GM12874 (cell line): ENCODE measurements at regions not wholly inside any gene's neighbourhood (a gene's known extent, or its start where the extent isn't known, plus 50 kb on each side); places are given as distances from the start of the nearest gene placed in this dataset.

Source experiments
- TF ChIP-seq, protein P1 (sequence below): IDR thresholded peaks from 2 replicates; pipeline ENCODE4 v1.5.1; 2011; ENCODE audit warnings: low read depth, mild to moderate bottlenecking, control low read depth, low read length, moderate library complexity; ENCODE audit not compliant: insufficient read depth

GRCh38 chr21:43313221-43313938, 113.6 kb downstream of the SIK1 start:
- TF ChIP-seq, protein P1, sequence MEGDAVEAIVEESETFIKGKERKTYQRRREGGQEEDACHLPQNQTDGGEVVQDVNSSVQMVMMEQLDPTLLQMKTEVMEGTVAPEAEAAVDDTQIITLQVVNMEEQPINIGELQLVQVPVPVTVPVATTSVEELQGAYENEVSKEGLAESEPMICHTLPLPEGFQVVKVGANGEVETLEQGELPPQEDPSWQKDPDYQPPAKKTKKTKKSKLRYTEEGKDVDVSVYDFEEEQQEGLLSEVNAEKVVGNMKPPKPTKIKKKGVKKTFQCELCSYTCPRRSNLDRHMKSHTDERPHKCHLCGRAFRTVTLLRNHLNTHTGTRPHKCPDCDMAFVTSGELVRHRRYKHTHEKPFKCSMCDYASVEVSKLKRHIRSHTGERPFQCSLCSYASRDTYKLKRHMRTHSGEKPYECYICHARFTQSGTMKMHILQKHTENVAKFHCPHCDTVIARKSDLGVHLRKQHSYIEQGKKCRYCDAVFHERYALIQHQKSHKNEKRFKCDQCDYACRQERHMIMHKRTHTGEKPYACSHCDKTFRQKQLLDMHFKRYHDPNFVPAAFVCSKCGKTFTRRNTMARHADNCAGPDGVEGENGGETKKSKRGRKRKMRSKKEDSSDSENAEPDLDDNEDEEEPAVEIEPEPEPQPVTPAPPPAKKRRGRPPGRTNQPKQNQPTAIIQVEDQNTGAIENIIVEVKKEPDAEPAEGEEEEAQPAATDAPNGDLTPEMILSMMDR, result no peak

GRCh38 chr21:43312751-43313169, 114.2 kb downstream of the SIK1 start:
- TF ChIP-seq, protein P1, result no peak

DNA sequence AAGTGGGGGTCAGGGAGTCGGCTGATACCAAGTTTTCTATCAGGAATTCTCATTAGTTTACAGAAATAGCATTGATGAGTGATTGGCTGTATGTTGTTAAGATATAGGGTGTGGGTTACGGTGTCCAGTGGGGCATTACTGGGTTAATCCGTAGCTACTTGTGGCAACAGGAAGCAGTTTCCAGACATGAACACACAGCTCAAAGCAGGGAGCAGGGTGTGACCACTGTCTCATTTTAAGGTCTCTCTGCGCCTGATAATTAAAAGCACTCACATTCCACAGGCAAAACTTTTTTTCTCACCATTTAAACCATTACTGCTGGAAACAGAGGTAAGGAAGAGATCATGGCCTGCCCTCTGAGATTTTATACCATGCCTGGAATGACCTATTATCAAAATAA, 114.9 kb downstream of the SIK1 start:
- TF ChIP-seq, protein P1, result no peak

- TF ChIP-seq, protein P1, result no peak
Observed at GRCh38 chr21:43311301-43311817, 115.6 kb downstream of the SIK1 start.

DNA sequence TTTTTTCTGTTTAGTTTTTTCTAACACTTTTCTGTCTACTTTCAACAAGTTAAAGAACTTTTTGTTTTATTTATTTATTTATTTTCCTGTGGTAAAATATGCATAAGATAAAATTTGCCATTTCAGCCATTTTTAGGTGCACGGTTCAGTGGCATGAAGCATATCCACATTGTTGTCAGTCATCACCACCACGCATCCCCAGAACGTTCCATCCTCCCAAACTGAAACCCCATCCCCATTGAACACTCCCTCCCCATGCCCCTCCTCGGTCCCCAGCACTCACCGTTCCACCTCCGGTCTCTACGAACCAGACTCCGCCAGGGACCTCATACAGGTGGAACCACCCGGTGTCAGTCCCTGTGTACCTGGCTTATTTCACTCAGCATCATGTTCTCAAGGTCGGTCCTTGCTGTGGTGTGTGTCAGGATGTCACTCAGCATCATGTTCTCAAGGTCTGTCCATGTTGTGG, 118.1 kb downstream of the SIK1 start:
- TF ChIP-seq, protein P1, result no peak

- TF ChIP-seq, protein P1, result no peak
Observed at GRCh38 chr21:43308101-43308814, 118.7 kb downstream of the SIK1 start.

DNA sequence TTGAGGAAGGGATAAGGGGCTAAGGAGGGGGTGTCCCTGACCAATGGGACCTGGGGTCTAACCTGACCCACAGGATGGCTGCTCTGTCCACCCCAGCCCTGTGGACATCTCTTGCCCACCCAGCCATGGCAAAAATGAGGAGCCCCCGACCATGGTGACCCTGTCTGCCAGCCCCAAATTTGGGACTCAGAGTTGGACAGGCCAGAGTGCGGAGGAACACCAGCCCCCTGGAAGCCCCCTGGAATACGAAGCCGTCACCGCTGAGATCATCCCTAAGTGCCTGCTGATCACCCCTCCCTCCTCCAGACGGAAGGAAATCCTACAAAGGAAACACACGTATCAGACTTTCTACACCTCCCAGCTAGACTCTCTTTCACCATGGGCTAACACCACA, 119.3 kb downstream of the SIK1 start:
- TF ChIP-seq, protein P1, result no peak
